ENCODE measurements at regions not wholly inside any gene's neighbourhood (a gene's known extent, or its start where the extent isn't known, plus 50 kb on each side); places are given as distances from the start of the nearest gene placed in this dataset.

GRCh38 chr16:6157806-6158205, 1060.2 kb upstream of the EEF2KMT start:
- intact Hi-C loops (cut with DNase I; ENCODE audit: low total_unique reads): no loop called here
- Histone ChIP-seq H3K4me1 (no peaks in the 10 kb centered on the region), H3K27ac (no peak overlapping the region), H3K36me3 (ENCODE audit: low read depth, missing control alignments) (no peaks in the 10 kb centered on the region), H3K9me3 (no peaks in the 10 kb centered on the region), H3K27me3 (no peaks in the 10 kb centered on the region), H3K4me3 (peak overlapping the region in 1 of 2 donors; percentile 30)
- TF ChIP-seq CTCF (IDR thresholded peaks at IDR 0.05) (no peak), POLR2A (IDR thresholded peaks at IDR 0.05) (no peak)
- 65 to 71% methylated on average over 4 of the region's 4 CpGs for WGBS, 2 donors
- no peak for DNase-seq

- Histone ChIP-seq H3K27me3 (no peaks in the 10 kb centered on the region), H3K9me3 (no peaks in the 10 kb centered on the region), H3K27ac (no peak overlapping the region), H3K4me1 (no peaks in the 10 kb centered on the region), H3K4me3 (no peak overlapping the region), H3K36me3 (ENCODE audit: low read depth, missing control alignments) (no peaks in the 10 kb centered on the region)
- DNase-seq: no peak
- intact Hi-C loops (cut with DNase I; ENCODE audit: low total_unique reads): no loop called here
- TF ChIP-seq CTCF (IDR thresholded peaks at IDR 0.05) (no peak), POLR2A (IDR thresholded peaks at IDR 0.05) (no peak)
- WGBS, 2 donors: 87 to 92% methylated on average over 9 of the region's 9 CpGs
Measured at GRCh38 chr16:6155271-6155670, 1057.7 kb upstream of the EEF2KMT start.

GRCh38 chr16:6153901-6154300, 1056.3 kb upstream of the EEF2KMT start:
- TF ChIP-seq CTCF (IDR thresholded peaks at IDR 0.05) (no peak), POLR2A (IDR thresholded peaks at IDR 0.05) (no peak)
- 90 to 91% methylated on average over 5 of the region's 5 CpGs for WGBS, 2 donors

GRCh38 chr16:6149031-6149430, 1051.4 kb upstream of the EEF2KMT start:
- no peaks in the 10 kb centered on the region for H3K4me1 ChIP-seq
- no peaks in the 10 kb centered on the region for H3K36me3 ChIP-seq (ENCODE audit: low read depth, missing control alignments)
- no peak for DNase-seq
- H3K27ac ChIP-seq: no peak overlapping the region
- WGBS, 2 donors: 84 to 92% methylated on average over 10 of the region's 10 CpGs
- no peaks in the 10 kb centered on the region for H3K27me3 ChIP-seq
- intact Hi-C loops (cut with DNase I; ENCODE audit: low total_unique reads): no loop called here
- H3K4me3 ChIP-seq: no peak overlapping the region
- TF ChIP-seq CTCF (IDR thresholded peaks at IDR 0.05) (no peak), POLR2A (IDR thresholded peaks at IDR 0.05) (no peak)
- no peaks in the 10 kb centered on the region for H3K9me3 ChIP-seq

More at GRCh38 chr16:6153901-6154300, 1056.3 kb upstream of the EEF2KMT start:
- Histone ChIP-seq H3K36me3 (ENCODE audit: low read depth, missing control alignments) (no peaks in the 10 kb centered on the region), H3K4me3 (no peak overlapping the region), H3K27me3 (no peaks in the 10 kb centered on the region), H3K27ac (no peak overlapping the region), H3K4me1 (no peaks in the 10 kb centered on the region), H3K9me3 (no peaks in the 10 kb centered on the region)
- intact Hi-C loops (cut with DNase I; ENCODE audit: low total_unique reads): no loop called here
- DNase-seq: no peak

- Histone ChIP-seq H3K4me3 (no peak overlapping the region), H3K4me1 (no peaks in the 10 kb centered on the region), H3K27ac (no peak overlapping the region), H3K27me3 (no peaks in the 10 kb centered on the region), H3K9me3 (no peaks in the 10 kb centered on the region), H3K36me3 (ENCODE audit: low read depth, missing control alignments) (no peaks in the 10 kb centered on the region)
- no peak for DNase-seq
- WGBS, 2 donors: 72 to 92% methylated on average over 2 of the region's 2 CpGs
- intact Hi-C loops (cut with DNase I; ENCODE audit: low total_unique reads): no loop called here
- TF ChIP-seq POLR2A (IDR thresholded peaks at IDR 0.05) (no peak), CTCF (IDR thresholded peaks at IDR 0.05) (no peak)
Measured at GRCh38 chr16:6148361-6148760, 1050.8 kb upstream of the EEF2KMT start.
